ENCODE measurements at regions not wholly inside any gene's neighbourhood (a gene's known extent, or its start where the extent isn't known, plus 50 kb on each side); places are given as distances from the start of the nearest gene placed in this dataset.

DNA sequence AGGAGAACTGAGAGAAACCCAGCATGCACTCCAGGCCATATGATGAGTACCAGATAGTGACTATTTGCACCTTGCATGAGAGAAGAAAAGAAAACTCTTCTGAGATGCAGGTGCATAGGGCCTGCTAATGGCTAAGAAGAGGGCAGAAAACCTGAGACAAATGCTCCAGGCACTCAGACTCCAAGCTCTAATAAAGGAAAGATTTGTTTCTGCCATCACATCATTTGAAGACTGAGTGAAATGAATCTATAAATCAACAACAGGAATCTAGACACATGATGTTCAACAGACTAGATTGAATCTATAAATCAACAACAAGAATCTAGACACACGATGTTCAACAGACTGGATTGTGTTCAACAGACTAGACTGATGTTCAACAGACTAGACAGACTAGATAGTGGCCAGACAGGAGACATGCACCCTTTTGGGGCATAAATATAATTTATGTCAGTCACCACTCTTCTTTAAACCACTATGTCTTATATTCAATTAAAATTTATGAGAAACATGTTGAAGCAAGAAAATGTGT, 482.7 kb upstream of the UBE2E3 start:
- TF ChIP-seq CTCF (conservative IDR thresholded peaks at IDR 0.05) = no peak
- H3K27ac ChIP-seq (ENCODE audit: insufficient read length, low read depth, low read length) = no peak overlapping the region
- H3K27me3 ChIP-seq (ENCODE audit: insufficient read depth, low read length) = no peaks in the 10 kb centered on the region
- H2BK120ac ChIP-seq (ENCODE audit: low read depth, low read length, poor library complexity, severe bottlenecking) = no peak overlapping the region
- H3K9me3 ChIP-seq (ENCODE audit: control insufficient read depth, low read depth, low read length) = no peaks in the 10 kb centered on the region
- H3K4ac ChIP-seq (ENCODE audit: low read depth, low read length) = no peak overlapping the region
- H3K9ac ChIP-seq (ENCODE audit: extremely low read depth, insufficient read length, low read length) = no peak overlapping the region
- H2BK12ac ChIP-seq (ENCODE audit: insufficient read length, low read depth, low read length) = no peak overlapping the region
- no peak overlapping the region for H3K14ac ChIP-seq (ENCODE audit: insufficient read depth, low read length)
- no peak overlapping the region for H3K4me2 ChIP-seq (ENCODE audit: insufficient read depth, insufficient read length, low read length)
- DNase-seq = no peak
- no peak overlapping the region for H2AK5ac ChIP-seq (ENCODE audit: insufficient read length, low read length)
- no peaks in the 10 kb centered on the region for H3K79me1 ChIP-seq (ENCODE audit: insufficient read depth, low read depth, low read length, poor library complexity, severe bottlenecking)
- H4K8ac ChIP-seq (replicated peaks; ENCODE audit: insufficient read length, low read depth, low read length) = no peak overlapping the region
- no peaks in the 10 kb centered on the region for H4K20me1 ChIP-seq (ENCODE audit: control insufficient read depth, insufficient read depth, insufficient read length)
- Mint-ChIP-seq H3K27ac (no peak overlapping the region), H3K27me3 (ENCODE audit: low read depth) (no peaks in the 10 kb centered on the region), H3K4me3 (no peak overlapping the region), H3K36me3 (ENCODE audit: insufficient read depth in 1 of 3, low read depth in 3 of 3) (no peaks in the 10 kb centered on the region), H3K4me1 (no peaks in the 10 kb centered on the region), H3K9me3 (peaks cover 7 to 10% of the 10 kb centered on the region in 2 experiments; a peak in 3 of 5 replicates)
- no peak overlapping the region for H3T11ph ChIP-seq (ENCODE audit: low read length)
- H2BK15ac ChIP-seq (ENCODE audit: low read depth, low read length) = no peak overlapping the region
- H3K18ac ChIP-seq (ENCODE audit: insufficient read length, low read depth, low read length) = no peak overlapping the region
- no CpG with 5 or more reads among the region's 1 CpG for WGBS (ENCODE audit: extremely low coverage, insufficient read length, low lambda C conversion rate)
- H3K56ac ChIP-seq (ENCODE audit: insufficient read length, low read depth, low read length) = no peak overlapping the region
- no peak overlapping the region for H2BK5ac ChIP-seq (ENCODE audit: insufficient read length, low read length)
- no peaks in the 10 kb centered on the region for H3K23me2 ChIP-seq (ENCODE audit: insufficient read length, low read depth, low read length, poor library complexity, severe bottlenecking)
- H4K91ac ChIP-seq (ENCODE audit: insufficient read length, low read depth, low read length) = no peak overlapping the region
- H3K79me2 ChIP-seq (ENCODE audit: insufficient read depth, low read length) = no peaks in the 10 kb centered on the region
- H2BK20ac ChIP-seq (ENCODE audit: low read depth, low read length, poor library complexity, severe bottlenecking) = no peak overlapping the region
- H2AFZ ChIP-seq (ENCODE audit: low read length) = no peak overlapping the region
- H4K5ac ChIP-seq (ENCODE audit: insufficient read length, low read depth, low read length) = no peak overlapping the region
- H3K4me1 ChIP-seq (ENCODE audit: insufficient read depth, low read length) = no peaks in the 10 kb centered on the region
- H3K23ac ChIP-seq (ENCODE audit: insufficient read length, low read depth, low read length) = no peak overlapping the region

All from H9 (cell line).